SU-DHL-6 (cell line): ENCODE measurements at regions not wholly inside any gene's neighbourhood (a gene's known extent, or its start where the extent isn't known, plus 50 kb on each side); places are given as distances from the start of the nearest gene placed in this dataset.

Source experiments
- H2AFZ ChIP-seq: fragments of 200-600 bp; sonication (generic); 2 replicates; pipeline ENCODE4 v1.6.1; 2014; ENCODE audit warnings: low read depth, mild to moderate bottlenecking, moderate library complexity, mixed read lengths, antibody characterized with exemption, low read length; ENCODE audit not compliant: severe bottlenecking
- H3F3A ChIP-seq: fragments of 200-600 bp; shearing (Covaris generic); 2 replicates; pipeline ENCODE4 v1.6.0; 2016; ENCODE audit warnings: antibody characterized with exemption, mild to moderate bottlenecking; ENCODE audit not compliant: insufficient read depth
- H3K27ac ChIP-seq: fragments of 200-600 bp; sonication (generic); 2 replicates; pipeline ENCODE4 v1.5.1; 2016; ENCODE audit warnings: low read depth, mild to moderate bottlenecking, low read length, moderate library complexity, mixed read lengths
- H3K27me3 ChIP-seq: fragments of 200-600 bp; sonication (generic), shearing (Covaris generic); 2 replicates; pipeline ENCODE4 v1.6.0; 2014; ENCODE audit warnings: mild to moderate bottlenecking, low read length
- H3K36me3 ChIP-seq: fragments of 200-600 bp; sonication (generic); 2 replicates; pipeline ENCODE4 v1.6.1; 2014; ENCODE audit warnings: mild to moderate bottlenecking, low read length, mixed read lengths
- H3K4me2 ChIP-seq: fragments of 300-600, 200-600 bp; shearing (Covaris generic), sonication (generic); 2 replicates; pipeline ENCODE4 v1.6.0; 2014; ENCODE audit warnings: low read length, low read depth, mild to moderate bottlenecking; ENCODE audit not compliant: poor library complexity, severe bottlenecking
- H3K4me3 ChIP-seq: fragments of 200-600 bp; sonication (generic); 2 replicates; pipeline ENCODE4 v1.5.1; 2014; ENCODE audit warnings: antibody characterized with exemption, low read length, mild to moderate bottlenecking, mixed read lengths; ENCODE audit not compliant: insufficient read depth, poor library complexity, severe bottlenecking
- H3K79me2 ChIP-seq: fragments of 200-600 bp; sonication (generic); 2 replicates; pipeline ENCODE4 v1.6.1; 2014; ENCODE audit warnings: mild to moderate bottlenecking, low read length, moderate library complexity; ENCODE audit not compliant: insufficient read depth
- H3K9ac ChIP-seq: fragments of 200-600 bp; sonication (generic); 2 replicates; pipeline ENCODE4 v1.7.0; 2014; ENCODE audit warnings: mild to moderate bottlenecking, low read length
- H3K9me2 ChIP-seq: fragments of 200-600 bp; sonication (generic); replicated peaks from 2 replicates; pipeline ENCODE4 v1.6.1; 2014; ENCODE audit warnings: low read length; ENCODE audit not compliant: insufficient read depth
- H3K9me3 ChIP-seq: fragments of 200-600 bp; sonication (generic); 2 replicates; pipeline ENCODE4 v1.6.1; 2014; ENCODE audit warnings: low read length, mixed read lengths; ENCODE audit not compliant: insufficient read depth
- H4K20me1 ChIP-seq: fragments of 200-600 bp; sonication (generic); 2 replicates; pipeline ENCODE4 v1.6.1; 2014; ENCODE audit warnings: low read depth, mild to moderate bottlenecking, antibody characterized with exemption, low read length, moderate library complexity, mixed read lengths
- EZH2phosphoT487 ChIP-seq: fragments of 200-600 bp; sonication (generic), shearing (Covaris generic); conservative IDR thresholded peaks from 2 replicates; pipeline ENCODE4 v1.6.1; 2018; ENCODE audit warnings: mild to moderate bottlenecking, antibody characterized with exemption, low read length, moderate library complexity, mixed read lengths
- TF ChIP-seq, protein P1 (sequence below): fragments of 200-600 bp; sonication (generic); IDR thresholded peaks from one replicate; pipeline ENCODE4 v1.5.1; 2017; ENCODE audit warnings: antibody characterized with exemption, mild to moderate bottlenecking, low read length, moderate library complexity; ENCODE audit not compliant: insufficient read depth, poor library complexity, severe bottlenecking

DNA sequence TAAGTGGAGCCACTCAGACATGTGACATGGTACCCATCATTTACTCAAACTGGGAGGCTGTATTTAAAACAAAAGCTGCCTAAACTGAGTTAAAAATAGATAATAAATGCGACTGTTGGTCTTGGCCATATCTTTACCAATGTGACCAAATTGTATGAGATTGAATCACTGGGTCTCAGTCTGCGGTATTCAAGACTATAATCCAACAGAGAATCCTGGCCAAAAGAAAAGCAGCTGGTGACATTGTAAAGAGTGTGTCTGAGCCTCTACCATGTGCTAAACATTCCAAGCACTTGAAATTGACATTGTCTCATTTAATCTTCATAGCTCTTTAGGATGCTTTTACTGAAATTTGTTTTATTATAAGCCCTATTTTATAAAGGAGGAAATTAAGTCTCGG, 282.6 kb downstream of the ZNF608 start:
- Histone ChIP-seq H3K27me3 (no peaks in the 10 kb centered on the region), H3K79me2 (no peaks in the 10 kb centered on the region), H3K9me3 (peaks cover 9% of the 10 kb centered on the region; the same call in 1 of the 2 replicates), H3K36me3 (peaks cover 8% of the 10 kb centered on the region), H3K9ac (no peak overlapping the region), H3K4me3 (no peak overlapping the region), H4K20me1 (no peaks in the 10 kb centered on the region), H3K4me2 (no peak overlapping the region), H2AFZ (no peak overlapping the region), H3K9me2 (no peaks in the 10 kb centered on the region), H3F3A (no peaks in the 10 kb centered on the region), H3K27ac (no peak overlapping the region)
- no peak for TF ChIP-seq EZH2phosphoT487
- TF ChIP-seq, protein P1, sequence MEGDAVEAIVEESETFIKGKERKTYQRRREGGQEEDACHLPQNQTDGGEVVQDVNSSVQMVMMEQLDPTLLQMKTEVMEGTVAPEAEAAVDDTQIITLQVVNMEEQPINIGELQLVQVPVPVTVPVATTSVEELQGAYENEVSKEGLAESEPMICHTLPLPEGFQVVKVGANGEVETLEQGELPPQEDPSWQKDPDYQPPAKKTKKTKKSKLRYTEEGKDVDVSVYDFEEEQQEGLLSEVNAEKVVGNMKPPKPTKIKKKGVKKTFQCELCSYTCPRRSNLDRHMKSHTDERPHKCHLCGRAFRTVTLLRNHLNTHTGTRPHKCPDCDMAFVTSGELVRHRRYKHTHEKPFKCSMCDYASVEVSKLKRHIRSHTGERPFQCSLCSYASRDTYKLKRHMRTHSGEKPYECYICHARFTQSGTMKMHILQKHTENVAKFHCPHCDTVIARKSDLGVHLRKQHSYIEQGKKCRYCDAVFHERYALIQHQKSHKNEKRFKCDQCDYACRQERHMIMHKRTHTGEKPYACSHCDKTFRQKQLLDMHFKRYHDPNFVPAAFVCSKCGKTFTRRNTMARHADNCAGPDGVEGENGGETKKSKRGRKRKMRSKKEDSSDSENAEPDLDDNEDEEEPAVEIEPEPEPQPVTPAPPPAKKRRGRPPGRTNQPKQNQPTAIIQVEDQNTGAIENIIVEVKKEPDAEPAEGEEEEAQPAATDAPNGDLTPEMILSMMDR: no peak

DNA sequence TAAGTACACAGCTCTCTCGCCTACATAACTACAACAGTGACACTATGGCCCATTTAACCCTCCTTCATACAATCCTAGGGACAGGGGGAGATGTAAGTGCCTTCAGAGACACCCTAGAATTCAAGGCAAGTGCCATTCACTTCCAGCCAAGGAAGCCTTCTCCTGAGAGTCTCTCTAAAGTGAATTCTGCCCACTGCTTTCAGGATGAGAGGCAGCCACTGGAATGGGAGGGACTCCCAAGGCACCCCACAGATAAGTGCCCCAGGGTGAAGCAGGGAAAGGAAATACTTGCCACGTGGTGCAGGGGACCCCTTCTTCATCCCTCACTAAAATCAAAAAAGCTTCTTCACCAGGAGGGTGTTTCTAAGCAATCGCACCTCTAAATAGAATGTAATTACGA, 283.7 kb downstream of the ZNF608 start:
- Histone ChIP-seq H3K9ac (no peak overlapping the region), H3K4me3 (no peak overlapping the region), H3F3A (no peaks in the 10 kb centered on the region), H3K9me2 (no peaks in the 10 kb centered on the region), H2AFZ (no peak overlapping the region), H3K27me3 (no peaks in the 10 kb centered on the region), H4K20me1 (no peaks in the 10 kb centered on the region), H3K79me2 (no peaks in the 10 kb centered on the region), H3K4me2 (no peak overlapping the region), H3K9me3 (peaks cover 9% of the 10 kb centered on the region; the same call in 1 of the 2 replicates), H3K27ac (no peak overlapping the region), H3K36me3 (peaks cover 8% of the 10 kb centered on the region)
- no peak for TF ChIP-seq EZH2phosphoT487
- TF ChIP-seq, protein P1: no peak

DNA sequence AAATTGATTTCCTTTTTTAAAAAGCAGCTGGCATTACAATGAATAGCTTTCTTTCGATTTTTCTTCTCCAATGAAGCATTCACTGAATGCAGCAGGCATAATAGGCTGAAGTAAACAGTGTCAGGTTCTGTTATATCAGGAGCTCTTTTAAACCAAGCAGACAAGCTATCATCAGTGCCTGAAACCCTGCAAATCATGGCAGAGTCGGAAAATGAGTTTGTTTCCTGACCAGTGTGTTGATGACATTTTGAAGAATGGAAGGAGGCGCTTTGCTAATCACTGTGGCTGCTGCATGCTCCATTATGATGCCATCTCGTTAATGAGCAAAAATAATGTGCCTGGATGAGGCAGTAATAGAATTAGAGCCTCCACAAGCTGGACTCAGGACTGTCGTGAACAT, 284.5 kb downstream of the ZNF608 start:
- Histone ChIP-seq H3K9me2 (no peaks in the 10 kb centered on the region), H3K9me3 (peaks cover 9% of the 10 kb centered on the region; the same call in 1 of the 2 replicates), H3K27me3 (no peaks in the 10 kb centered on the region), H3K9ac (no peak overlapping the region), H3K4me2 (no peak overlapping the region), H3K4me3 (no peak overlapping the region), H3K36me3 (peaks cover 8% of the 10 kb centered on the region), H2AFZ (no peak overlapping the region), H3K27ac (no peak overlapping the region), H3F3A (no peaks in the 10 kb centered on the region), H4K20me1 (no peaks in the 10 kb centered on the region), H3K79me2 (no peaks in the 10 kb centered on the region)
- TF ChIP-seq EZH2phosphoT487: no peak
- TF ChIP-seq, protein P1: no peak
